IMR-90 (cell line): ENCODE measurements at regions not wholly inside any gene's neighbourhood (a gene's known extent, or its start where the extent isn't known, plus 50 kb on each side); places are given as distances from the start of the nearest gene placed in this dataset.

Experiments
- ATAC-seq: fragments of 200-7000 bp; cut with Tn5 transposase; 2 replicates; pipeline ENCODE4 v1.9.1; 2020; ENCODE audit warnings: low read depth, mild to moderate bottlenecking, moderate library complexity
- BruUV-seq: library from RNA; stranded (reverse); fragments of 400-500 nt; replicated peaks from 2 replicates; lab custom pipeline; 2021; lab: Mats Ljungman, UMichigan
- CTCF ChIA-PET: fragments of 300-600 bp; formaldehyde crosslinking; extraction: SDS; loops from one replicate; lab custom pipeline; 2021; ENCODE audit warnings: antibody characterized with exemption; lab: Yijun Ruan, JAX
- POLR2A ChIA-PET: fragments of 300-600 bp; sonication (Branson Sonifier 250); formaldehyde crosslinking; loops from one replicate; lab custom pipeline; 2022; ENCODE audit warnings: antibody characterized with exemption; ENCODE audit not compliant: unreplicated experiment; lab: Charles Lee
- DNase-seq: peaks from one replicate; pipeline ENCODE4 v3.0.0; 2013
- H2AFZ ChIP-seq: replicated peaks from 2 replicates; pipeline ENCODE3; 2013; ENCODE audit warnings: low read length, mild to moderate bottlenecking; ENCODE audit not compliant: poor library complexity
- H2AK5ac ChIP-seq: 2 replicates; pipeline ENCODE4 v1.6.1; 2013; ENCODE audit warnings: low read depth, low read length, inconsistent platforms
- H2AK9ac ChIP-seq: replicated peaks from 2 replicates; pipeline ENCODE3; 2013; ENCODE audit warnings: mild to moderate bottlenecking, low read depth, low read length, moderate library complexity; ENCODE audit not compliant: poor library complexity
- H2BK120ac ChIP-seq: 2 replicates; pipeline ENCODE4 v1.6.1; 2013; ENCODE audit warnings: low read depth, low read length, inconsistent platforms
- H2BK15ac ChIP-seq: 3 replicates; pipeline ENCODE4 v1.6.1; 2013; ENCODE audit warnings: low read depth, low read length, inconsistent platforms
- H2BK20ac ChIP-seq: 2 replicates; pipeline ENCODE4 v1.6.1; 2013; ENCODE audit warnings: low read depth, mild to moderate bottlenecking, inconsistent platforms, low read length, moderate library complexity
- H2BK5ac ChIP-seq: 2 replicates; pipeline ENCODE4 v1.6.1; 2013; ENCODE audit warnings: mild to moderate bottlenecking, low read depth, low read length, inconsistent platforms; ENCODE audit not compliant: poor library complexity, severe bottlenecking
- H3K14ac ChIP-seq: replicated peaks from 2 replicates; pipeline ENCODE4 v1.6.1; 2013; ENCODE audit warnings: low read depth, low read length, inconsistent platforms
- H3K18ac ChIP-seq: 2 replicates; pipeline ENCODE4 v1.6.1; 2013; ENCODE audit warnings: low read depth, low read length, control low read depth
- H3K23ac ChIP-seq: 2 replicates; pipeline ENCODE4 v1.6.1; 2013; ENCODE audit warnings: low read depth, low read length, inconsistent platforms
- H3K27ac ChIP-seq: 2 replicates; pipeline ENCODE4 v1.5.1; 2013; ENCODE audit warnings: mild to moderate bottlenecking, control low read depth, low read length; ENCODE audit not compliant: insufficient read depth
- H3K27me3 ChIP-seq: 2 replicates; pipeline ENCODE4 v1.6.1; 2013; ENCODE audit warnings: low read length; ENCODE audit not compliant: control insufficient read depth, insufficient read depth
- H3K36me3 ChIP-seq: 2 replicates; pipeline ENCODE4 v1.6.1; 2013; ENCODE audit warnings: low read length, mixed read lengths; ENCODE audit not compliant: control insufficient read depth, insufficient read depth
- H3K4ac ChIP-seq: 2 replicates; pipeline ENCODE4 v1.6.1; 2013; ENCODE audit warnings: low read depth, low read length, inconsistent platforms
- H3K4me1 ChIP-seq: 2 replicates; pipeline ENCODE4 v1.6.1; 2013; ENCODE audit warnings: low read length, mixed read lengths; ENCODE audit not compliant: control insufficient read depth, insufficient read depth
- H3K4me2 ChIP-seq: 2 replicates; pipeline ENCODE4 v1.6.1; 2013; ENCODE audit warnings: low read depth, mild to moderate bottlenecking, control low read depth, low read length, moderate library complexity
- H3K4me3 ChIP-seq: 2 replicates; pipeline ENCODE4 v1.5.1; 2013; ENCODE audit warnings: low read depth, mild to moderate bottlenecking, control low read depth, low read length, moderate library complexity; ENCODE audit not compliant: insufficient read depth
- H3K56ac ChIP-seq: 2 replicates; pipeline ENCODE4 v1.6.1; 2013; ENCODE audit warnings: low read length, inconsistent platforms; ENCODE audit not compliant: insufficient read depth; ENCODE audit errors: extremely low read depth
- H3K79me1 ChIP-seq, 2 experiments: 2 replicates each; pipeline ENCODE4 v1.6.1; 2013; ENCODE audit warnings: low read length in 2 of 2, inconsistent platforms in 1 of 2, low read depth in 1 of 2
- H3K9ac ChIP-seq: 2 replicates; pipeline ENCODE4 v1.6.1; 2013; ENCODE audit warnings: low read depth, low read length, control low read depth
- H3K9me1 ChIP-seq: 2 replicates; pipeline ENCODE4 v1.6.1; 2013; ENCODE audit warnings: low read length, inconsistent platforms; ENCODE audit not compliant: insufficient read depth
- H3K9me3 ChIP-seq: 2 replicates; pipeline ENCODE4 v1.6.1; 2013; ENCODE audit warnings: low read length; ENCODE audit not compliant: control insufficient read depth, insufficient read depth
- H4K20me1 ChIP-seq: 2 replicates; pipeline ENCODE4 v1.6.1; 2013; ENCODE audit warnings: low read length, inconsistent platforms; ENCODE audit not compliant: insufficient read depth
- H4K5ac ChIP-seq: 2 replicates; pipeline ENCODE4 v1.6.1; 2013; ENCODE audit warnings: mild to moderate bottlenecking, low read depth, low read length, control low read depth
- H4K8ac ChIP-seq, 2 experiments: 2 replicates each; pipeline ENCODE4 v1.6.1; 2013; ENCODE audit warnings: low read depth in 2 of 2, low read length in 2 of 2, control low read depth in 1 of 2, inconsistent platforms in 1 of 2
- H4K91ac ChIP-seq: 2 replicates; pipeline ENCODE4 v1.6.1; 2013; ENCODE audit warnings: low read depth, low read length, inconsistent platforms; ENCODE audit not compliant: insufficient read depth
- CTCF ChIP-seq: conservative IDR thresholded peaks from 2 replicates; pipeline ENCODE4 v1.5.1; 2012; ENCODE audit warnings: mild to moderate bottlenecking, low read depth, low read length, improper control_type of control experiment
- SMC3 ChIP-seq: fragments of 150-350 bp; IDR thresholded peaks from 2 replicates; pipeline ENCODE4 v1.6.1; 2016; ENCODE audit warnings: low read depth, mild to moderate bottlenecking, antibody characterized with exemption, low read length, moderate library complexity
- WGBS, 2 experiments: methylation state at CpG; one replicate each; pipeline versions ENCODE4 v1.1.5 to v1.1.7; 2013; ENCODE audit warnings: missing lambda C conversion rate in 2 of 2; ENCODE audit not compliant: insufficient read length in 1 of 2; ENCODE audit errors: extremely low coverage in 2 of 2; 5-methylcytosine and 5-hydroxymethylcytosine counted together
- dilution Hi-C: fragments of 300-500 bp; cut with HindIII; formaldehyde crosslinking; loops from one replicate; pipeline ENCODE4 v1.14.3; 2018; ENCODE audit warnings: low sequenced_read_pairs; ENCODE audit not compliant: unreplicated experiment
- in situ Hi-C: fragments of 300-500 bp; cut with MboI; formaldehyde crosslinking; loops from 3 replicates; pipeline ENCODE4 v1.14.3; 2019; ENCODE audit warnings: low sequenced_read_pairs, inconsistent platforms, mixed read lengths
- intact Hi-C: fragments of 100-400 bp; cut with micrococcal nuclease; formaldehyde crosslinking; loops from 2 replicates; pipeline ENCODE4 v1.10.0; 2022

- ChIA-PET POLR2A (no interaction called here), CTCF (interaction anchor here (1.0 to 1.1 kb wide), 2 partner anchors 27 to 67 kb away, joined by 3 to 4 read pairs; no protein-coding TSS in a partner anchor)
- H2AFZ ChIP-seq: no peak overlapping the region
- dilution Hi-C loops (no loop called here), in situ Hi-C loops (no loop called here), intact Hi-C loops (no loop called here)
- peak overlapping the region; percentile 92 for H3K18ac ChIP-seq
- no peaks in the 10 kb centered on the region for H4K20me1 ChIP-seq
- no peaks in the 10 kb centered on the region for H3K9me3 ChIP-seq
- H3K4me1 ChIP-seq: peaks cover 10% of the 10 kb centered on the region
- H2BK120ac ChIP-seq: peak overlapping the region; percentile 33
- peak overlapping the region; percentile 64 for H3K4me2 ChIP-seq
- peak overlapping the region; percentile 15; the same call in 1 of the 2 replicates for H3K4ac ChIP-seq
- H3K9me1 ChIP-seq: no peaks in the 10 kb centered on the region
- DNase-seq: no peak
- H3K4me3 ChIP-seq: no peak overlapping the region; the same call in 1 of the 2 replicates
- peak overlapping the region; percentile 31; the same call in 1 of the 2 replicates for H3K9ac ChIP-seq
- TF ChIP-seq SMC3 (no peak), CTCF (no peak)
- WGBS, 2 experiments: 100% methylated on average over 1 of the region's 7 CpGs
- H3K23ac ChIP-seq: peak overlapping the region; percentile 17; the same call in 1 of the 2 replicates
- H2BK5ac ChIP-seq: peak overlapping the region; percentile 61
- peak overlapping the region; percentile 45; the same call in 1 of the 2 replicates for H4K91ac ChIP-seq
- no peak overlapping the region for H2AK5ac ChIP-seq
- 0 out of 2 replicates have a peak overlapping the region, but pooled peaks have one; percentile 20 for H3K14ac ChIP-seq
- no peak for ATAC-seq
- peak overlapping the region; percentile 32 to 59; a peak in 3 of 4 replicates for H4K8ac ChIP-seq
- BruUV-seq: no TSS peak
- peak overlapping the region; percentile 61; the same call in 1 of the 2 replicates for H3K27ac ChIP-seq
- H2BK15ac ChIP-seq: peak overlapping the region; percentile 22; the same call in 2 of the 3 replicates
- H2BK20ac ChIP-seq: peak overlapping the region; percentile 38
- H3K27me3 ChIP-seq: peaks cover 7% of the 10 kb centered on the region
- no peak overlapping the region for H3K56ac ChIP-seq
- H4K5ac ChIP-seq: peak overlapping the region; percentile 85
- H2AK9ac ChIP-seq: no peak overlapping the region
- no peaks in the 10 kb centered on the region for H3K36me3 ChIP-seq
- H3K79me1 ChIP-seq: no peaks in the 10 kb centered on the region
Observed at GRCh38 chr10:91076991-91077548, 143.4 kb upstream of the PCGF5 start.
